T-cell (primary cell): ENCODE measurements at regions not wholly inside any gene's neighbourhood (a gene's known extent, or its start where the extent isn't known, plus 50 kb on each side); places are given as distances from the start of the nearest gene placed in this dataset.
A peak's percentile ranks its signal among the peaks of the same experiment; 100 is the strongest.

Source experiments
- ATAC-seq, 4 experiments: fragments of 200-7000 bp in 3 of 4; fragments of 150-1000 bp in 1 of 4; cut with Tn5 transposase; replicated peaks in 1 of 4; 1 replicate in 3 of 4; 2 replicates in 1 of 4; pipeline ENCODE4 v1.10.0; 2021; ENCODE audit warnings: moderate library complexity in 3 of 4, mild to moderate bottlenecking in 2 of 4, moderate number of reproducible peaks in 1 of 4
- CTCF ChIA-PET, 2 donors: fragments of 300-600 bp; sonication (Branson Sonifier 250); formaldehyde crosslinking; loops; one replicate each; lab custom pipeline; 2022; ENCODE audit warnings: antibody characterized with exemption in 2 of 2; lab: Charles Lee
- POLR2A ChIA-PET, 2 donors: fragments of 300-600 bp; sonication (Branson Sonifier 250); formaldehyde crosslinking; loops; one replicate each; lab custom pipeline; 2022; ENCODE audit warnings: antibody characterized with exemption in 2 of 2; lab: Charles Lee
- DNase-seq, 35 experiments: peaks; one replicate each; pipeline versions ENCODE4 v3.0.0 to v3.0.0-alpha.2; 2013 to 2023
- H3K27ac ChIP-seq: one replicate; pipeline ENCODE4 v1.5.1; 2013; ENCODE audit warnings: low read length
- H3K27me3 ChIP-seq, 2 experiments: replicated peaks in 1 of 2; 1 replicate in 1 of 2; 2 replicates in 1 of 2; pipeline versions ENCODE4 v1.6.1 to v1.7.0; 2013; ENCODE audit warnings: low read length in 1 of 2, mixed read lengths in 1 of 2; ENCODE audit not compliant: control insufficient read depth in 2 of 2, insufficient read depth in 2 of 2; ENCODE audit errors: extremely low read depth in 1 of 2
- H3K36me3 ChIP-seq, 2 donors: 1 replicate in 1 of 2; 2 replicates in 1 of 2; pipeline versions ENCODE4 v1.6.1 to v1.7.0; 2013; ENCODE audit warnings: low read length in 1 of 2; ENCODE audit not compliant: control insufficient read depth in 2 of 2, insufficient read depth in 1 of 2; ENCODE audit errors: extremely low read depth in 1 of 2
- H3K4me1 ChIP-seq, 2 experiments: 1 replicate in 1 of 2; 2 replicates in 1 of 2; pipeline versions ENCODE4 v1.6.1 to v1.7.0; 2013; ENCODE audit warnings: low read length in 2 of 2, mixed read lengths in 1 of 2; ENCODE audit not compliant: insufficient read depth in 2 of 2, control insufficient read depth in 1 of 2; ENCODE audit errors: extremely low read depth in 1 of 2
- H3K4me3 ChIP-seq, 2 donors: 1 replicate in 1 of 2; 2 replicates in 1 of 2; pipeline versions ENCODE4 v1.5.1 to v1.7.0; 2013; ENCODE audit warnings: mild to moderate bottlenecking in 2 of 2, low read length in 1 of 2, moderate library complexity in 1 of 2; ENCODE audit not compliant: control insufficient read depth in 1 of 2; ENCODE audit errors: extremely low read depth in 1 of 2
- H3K9me3 ChIP-seq: 2 replicates; pipeline ENCODE4 v1.7.0; 2013
- H3K27ac Mint-ChIP-seq, 2 donors: one replicate each; pipeline ENCODE4 v1.8.0; 2020 to 2021; ENCODE audit warnings: mild to moderate bottlenecking in 2 of 2, mixed read lengths in 2 of 2
- H3K27me3 Mint-ChIP-seq, 2 donors: one replicate each; pipeline ENCODE4 v1.8.0; 2021 to 2022; ENCODE audit warnings: mixed read lengths in 2 of 2
- H3K36me3 Mint-ChIP-seq: one replicate; pipeline ENCODE4 v1.8.0; 2021; ENCODE audit warnings: mixed read lengths
- H3K4me1 Mint-ChIP-seq, 3 donors: one replicate each; pipeline ENCODE4 v1.8.0; 2020 to 2022; ENCODE audit warnings: mixed read lengths in 3 of 3, mild to moderate bottlenecking in 1 of 3
- H3K4me3 Mint-ChIP-seq, 3 donors: one replicate each; pipeline ENCODE4 v1.8.0; 2020 to 2022; ENCODE audit warnings: mild to moderate bottlenecking in 3 of 3, mixed read lengths in 3 of 3, moderate library complexity in 3 of 3
- H3K9me3 Mint-ChIP-seq, 3 donors: one replicate each; pipeline ENCODE4 v1.8.0; 2020 to 2022; ENCODE audit warnings: mixed read lengths in 3 of 3
- WGBS: methylation state at CpG from one replicate; pipeline ENCODE4 v1.1.5; 2013; ENCODE audit warnings: missing lambda C conversion rate; ENCODE audit not compliant: insufficient coverage; 5-methylcytosine and 5-hydroxymethylcytosine counted together

DNA sequence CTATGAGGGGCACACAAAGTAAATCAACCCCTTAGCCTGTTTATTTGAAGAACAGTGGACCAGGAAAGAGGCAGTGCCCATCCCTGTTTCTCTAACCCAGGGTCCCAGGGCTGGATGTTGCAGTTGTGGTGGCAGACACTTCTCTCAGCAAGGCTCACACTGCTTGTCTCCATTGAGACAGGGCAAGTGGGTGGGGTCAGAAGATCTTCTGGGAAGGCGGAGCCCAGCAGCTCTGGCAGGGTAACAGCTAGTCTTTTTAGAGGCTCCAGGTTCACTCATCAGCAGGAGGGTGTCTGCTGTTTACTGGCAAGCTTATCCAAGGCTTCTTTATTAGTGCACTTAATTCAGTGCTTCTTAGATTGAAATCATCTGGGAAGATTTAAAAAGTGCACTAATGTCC, 659.8 kb upstream of the DIPK2B start:
- ChIA-PET CTCF (interaction anchor here in 1 of 2 donors (0.6 kb wide), 1 partner anchor 510 kb away, joined by 3 read pairs; no protein-coding TSS in a partner anchor), POLR2A (no interaction called here)
- Mint-ChIP-seq H3K36me3 (no peaks in the 10 kb centered on the region), H3K4me3 (no peak overlapping the region), H3K27ac (no peak overlapping the region), H3K27me3 (peaks cover 0 to 6% of the 10 kb centered on the region in 2 donors), H3K9me3 (no peaks in the 10 kb centered on the region), H3K4me1 (no peaks in the 10 kb centered on the region)
- H3K36me3 ChIP-seq: no peaks in the 10 kb centered on the region
- ATAC-seq (no peak), DNase-seq (no peak)
- no CpG with 5 or more reads among the region's 1 CpG for WGBS
- no peaks in the 10 kb centered on the region for H3K27me3 ChIP-seq
- H3K27ac ChIP-seq: no peak overlapping the region
- no peak overlapping the region for H3K4me3 ChIP-seq
- no peaks in the 10 kb centered on the region for H3K4me1 ChIP-seq
- no peaks in the 10 kb centered on the region for H3K9me3 ChIP-seq

DNA sequence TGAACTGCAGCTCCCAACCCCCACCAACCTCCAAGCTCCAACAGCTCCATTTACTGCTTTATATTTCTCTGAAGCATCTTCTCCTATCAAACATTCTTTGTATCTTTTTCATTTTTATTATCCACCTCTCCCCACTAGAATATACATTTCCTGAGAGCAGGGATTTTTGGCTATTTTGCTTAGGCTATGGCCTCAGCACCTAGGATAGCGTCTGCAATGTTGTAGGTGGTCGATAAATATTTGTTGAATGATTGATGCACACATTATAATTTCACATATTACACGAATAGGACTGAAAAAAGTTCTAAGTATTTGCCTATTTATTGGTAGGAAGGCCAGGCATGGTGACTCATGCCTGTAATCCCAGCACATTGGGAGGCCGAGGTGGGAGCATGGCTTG, 658.7 kb upstream of the DIPK2B start:
- Histone ChIP-seq H3K36me3 (no peaks in the 10 kb centered on the region), H3K9me3 (no peaks in the 10 kb centered on the region), H3K27me3 (no peaks in the 10 kb centered on the region), H3K27ac (no peak overlapping the region), H3K4me1 (no peaks in the 10 kb centered on the region), H3K4me3 (no peak overlapping the region)
- ChIA-PET CTCF (interaction anchor here in 1 of 2 donors (0.5 kb wide), 1 partner anchor 23 kb away, joined by 3 read pairs; no protein-coding TSS in a partner anchor), POLR2A (no interaction called here)
- no peaks in the 10 kb centered on the region for H3K4me1 Mint-ChIP-seq
- DNase-seq (no peak), ATAC-seq (no peak)
- H3K36me3 Mint-ChIP-seq: no peaks in the 10 kb centered on the region
- no peaks in the 10 kb centered on the region for H3K9me3 Mint-ChIP-seq
- no peak overlapping the region for H3K27ac Mint-ChIP-seq
- no CpG with 5 or more reads among the region's 4 CpGs for WGBS
- H3K27me3 Mint-ChIP-seq: peaks cover 0 to 9% of the 10 kb centered on the region in 2 donors
- no peak overlapping the region for H3K4me3 Mint-ChIP-seq

DNA sequence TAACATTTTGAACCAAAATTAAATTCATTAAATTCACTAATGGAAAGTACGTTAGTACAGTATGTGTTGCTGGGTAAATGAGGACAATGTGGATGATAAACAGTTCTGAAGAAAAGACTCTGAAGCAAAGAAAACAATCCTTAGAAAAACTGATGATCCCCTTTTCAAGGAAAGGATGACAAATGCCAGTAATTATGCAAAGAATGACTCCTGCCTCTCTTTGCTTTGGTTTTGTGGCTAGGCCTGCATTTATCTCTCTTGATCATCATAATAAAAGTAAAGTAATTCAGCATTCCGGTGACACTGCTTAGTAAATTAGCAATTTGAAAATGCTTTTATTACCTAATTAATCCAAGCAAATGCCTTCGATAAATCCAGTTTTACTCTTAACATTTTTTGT, 652.2 kb upstream of the DIPK2B start:
- H3K36me3 ChIP-seq: no peaks in the 10 kb centered on the region
- no CpG with 5 or more reads among the region's 3 CpGs for WGBS
- POLR2A ChIA-PET: no interaction called here
- ATAC-seq (no peak), DNase-seq (no peak)
- Mint-ChIP-seq H3K9me3 (no peaks in the 10 kb centered on the region), H3K4me1 (peaks cover 4 to 26% (median 12%) of the 10 kb centered on the region in 3 donors), H3K27me3 (peaks cover 0 to 6% of the 10 kb centered on the region in 2 donors), H3K36me3 (peaks cover 2% of the 10 kb centered on the region), H3K27ac (no peak overlapping the region), H3K4me3 (no peak overlapping the region)
- CTCF ChIA-PET: interaction anchor here in 1 of 2 donors (1.8 kb wide), 1 partner anchor 47 kb away, joined by 7 read pairs; no protein-coding TSS in a partner anchor
- peaks cover 0 to 2% of the 10 kb centered on the region in 2 experiments for H3K27me3 ChIP-seq
- H3K27ac ChIP-seq: no peak overlapping the region
- H3K4me1 ChIP-seq: peaks cover 0 to 3% of the 10 kb centered on the region in 2 experiments
- no peak overlapping the region for H3K4me3 ChIP-seq
- no peaks in the 10 kb centered on the region for H3K9me3 ChIP-seq

DNA sequence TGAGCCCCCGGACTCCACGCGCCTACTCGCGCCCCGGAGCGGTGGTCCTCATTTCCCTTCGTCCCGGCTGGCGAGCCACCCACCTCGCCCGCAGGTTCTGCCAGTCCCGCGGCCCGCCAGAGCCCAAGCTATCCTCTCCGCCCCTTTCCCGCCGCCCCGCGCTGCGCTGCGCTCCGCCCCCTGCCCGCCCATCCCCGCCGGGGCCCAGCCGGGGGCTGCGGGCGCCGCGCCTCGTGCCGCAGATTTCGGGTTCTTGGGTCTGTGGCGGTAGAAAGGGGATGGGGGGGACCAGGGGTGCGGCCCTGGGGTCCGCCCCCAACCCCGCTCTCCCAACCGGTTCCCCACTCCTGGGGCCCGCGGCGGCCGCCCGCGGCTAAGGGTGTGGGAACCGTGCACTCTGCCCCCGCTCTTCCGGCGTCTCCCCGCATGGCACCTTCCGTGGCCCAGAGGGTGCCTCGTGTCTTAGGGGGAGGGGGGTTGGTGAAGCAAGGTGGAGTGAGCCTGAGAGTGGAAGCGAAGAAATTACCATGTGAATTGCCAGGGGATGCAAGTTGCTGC, 650.8 kb upstream of the DIPK2B start:
- Mint-ChIP-seq H3K27me3 (peaks cover 0 to 6% of the 10 kb centered on the region in 2 donors), H3K4me1 (peaks cover 4 to 26% (median 12%) of the 10 kb centered on the region in 3 donors), H3K9me3 (no peaks in the 10 kb centered on the region), H3K27ac (peak overlapping the region; percentile 39 to 52), H3K36me3 (peaks cover 2% of the 10 kb centered on the region), H3K4me3 (peak overlapping the region; percentile 86 to 94 (median 91))
- ChIA-PET CTCF (interaction anchor here (0.6 to 1.8 kb wide), 4 partner anchors 9 to 288 kb away, joined by 3 to 7 read pairs (median 4); no protein-coding TSS in a partner anchor), POLR2A (no interaction called here)
- Histone ChIP-seq H3K36me3 (no peaks in the 10 kb centered on the region), H3K27me3 (peaks cover 0 to 2% of the 10 kb centered on the region in 2 experiments), H3K4me1 (peaks cover 0 to 3% of the 10 kb centered on the region in 2 experiments), H3K9me3 (no peaks in the 10 kb centered on the region), H3K27ac (no peak overlapping the region), H3K4me3 (peak overlapping the region; percentile 65 to 95)
- ATAC-seq (peak; percentile 72 to 80 (median 80)), DNase-seq (peak in 29 of 35 experiments; percentile 6 to 61 (median 22))
- WGBS: 0% methylated on average over 8 of the region's 53 CpGs

- H3K9me3 ChIP-seq: no peaks in the 10 kb centered on the region
- H3K9me3 Mint-ChIP-seq: no peaks in the 10 kb centered on the region
- H3K36me3 ChIP-seq: no peaks in the 10 kb centered on the region
- H3K4me1 Mint-ChIP-seq: peaks cover 4 to 28% (median 12%) of the 10 kb centered on the region in 3 donors
- H3K27ac ChIP-seq: no peak overlapping the region
- ChIA-PET CTCF (interaction anchor here (0.6 to 1.8 kb wide), 6 partner anchors 9 to 288 kb away, joined by 3 to 7 read pairs (median 4); no protein-coding TSS in a partner anchor), POLR2A (no interaction called here)
- peak overlapping the region; percentile 86 to 94 (median 91) for H3K4me3 Mint-ChIP-seq
- 0% methylated on average over 21 of the region's 54 CpGs for WGBS
- H3K36me3 Mint-ChIP-seq: peaks cover 6% of the 10 kb centered on the region
- peak overlapping the region; percentile 62 to 76 for H3K27ac Mint-ChIP-seq
- peak; percentile 31 to 45 (median 36) for ATAC-seq
- H3K4me3 ChIP-seq: peak overlapping the region; percentile 65 to 95
- peaks cover 0 to 6% of the 10 kb centered on the region in 2 donors for H3K27me3 Mint-ChIP-seq
- peaks cover 0 to 3% of the 10 kb centered on the region in 2 experiments for H3K4me1 ChIP-seq
- peak in 12 of 35 experiments; percentile 1 to 19 (median 11) for DNase-seq
- H3K27me3 ChIP-seq: peaks cover 0 to 2% of the 10 kb centered on the region in 2 experiments
Observed at GRCh38 chrX:45850775-45851433, 650.2 kb upstream of the DIPK2B start.

DNA sequence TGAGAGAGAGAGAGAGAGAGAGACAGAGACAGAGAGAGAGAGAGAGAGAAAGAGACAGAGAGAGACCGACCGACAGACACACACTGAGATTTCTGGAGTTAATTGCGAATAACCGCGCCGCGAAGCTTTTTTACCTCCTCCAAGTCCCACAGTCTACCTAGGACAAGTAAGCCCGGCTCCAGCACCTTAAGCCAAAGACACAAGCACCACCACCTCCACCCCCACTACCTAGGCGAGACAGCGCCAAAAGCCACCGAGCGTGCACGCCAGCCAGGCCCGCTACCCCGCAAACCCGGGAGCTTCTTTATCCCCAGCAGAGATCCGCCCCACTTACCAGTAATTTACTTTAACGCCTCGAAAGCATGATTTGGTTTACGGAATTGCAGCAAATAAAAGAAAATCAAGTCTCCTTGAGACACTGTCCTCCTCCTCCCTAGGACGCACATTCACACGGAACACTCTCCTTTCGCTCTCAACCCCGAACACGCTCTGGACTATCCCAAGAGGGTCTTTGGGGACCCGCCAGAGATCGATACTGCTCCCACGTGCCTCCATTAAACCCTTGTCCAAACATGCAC, 649.6 kb upstream of the DIPK2B start:
- no peaks in the 10 kb centered on the region for H3K9me3 Mint-ChIP-seq
- Histone ChIP-seq H3K4me1 (peaks cover 0 to 3% of the 10 kb centered on the region in 2 experiments), H3K9me3 (no peaks in the 10 kb centered on the region), H3K27ac (no peak overlapping the region), H3K36me3 (no peaks in the 10 kb centered on the region), H3K4me3 (peak overlapping the region; percentile 65 to 95), H3K27me3 (peaks cover 0 to 2% of the 10 kb centered on the region in 2 experiments)
- peak in 3 of 4 experiments; percentile 22 to 32 (median 23) for ATAC-seq
- H3K4me1 Mint-ChIP-seq: peaks cover 4 to 28% (median 12%) of the 10 kb centered on the region in 3 donors
- WGBS: 0% methylated on average over 13 of the region's 28 CpGs
- H3K36me3 Mint-ChIP-seq: peaks cover 7% of the 10 kb centered on the region
- ChIA-PET POLR2A (no interaction called here), CTCF (interaction anchor here (0.6 to 1.1 kb wide), 4 partner anchors 34 to 81 kb away, joined by 3 to 4 read pairs (median 4); no protein-coding TSS in a partner anchor)
- peak overlapping the region; percentile 86 to 94 (median 91) for H3K4me3 Mint-ChIP-seq
- H3K27ac Mint-ChIP-seq: peak overlapping the region; percentile 62 to 76
- peaks cover 0 to 6% of the 10 kb centered on the region in 2 donors for H3K27me3 Mint-ChIP-seq
- DNase-seq: peak in 15 of 35 experiments; percentile 2 to 40 (median 11)
